Transverse colon (tissue), 4 donors: ENCODE measurements at regions not wholly inside any gene's neighbourhood (a gene's known extent, or its start where the extent isn't known, plus 50 kb on each side); places are given as distances from the start of the nearest gene placed in this dataset.

Experiments used
- DNase-seq: peaks from one replicate; pipeline ENCODE4 v3.0.0-alpha.2; 2019
- H3K27ac ChIP-seq, 4 donors: fragments of 200-600 bp; sonication (generic); 2 replicates each; pipeline ENCODE4 v1.5.1; 2016 to 2018; ENCODE audit warnings: inconsistent platforms in 4 of 4
- H3K27me3 ChIP-seq: fragments of 200-600 bp; sonication (generic); 2 replicates; pipeline ENCODE4 v1.5.1; 2017; ENCODE audit warnings: inconsistent platforms
- H3K36me3 ChIP-seq, 4 donors: fragments of 200-600 bp; sonication (generic); 2 replicates each; pipeline ENCODE4 v1.5.1; 2017 to 2019; ENCODE audit warnings: inconsistent platforms in 4 of 4
- H3K4me1 ChIP-seq, 4 donors: fragments of 200-600 bp; sonication (generic); 2 replicates each; pipeline ENCODE4 v1.5.1; 2017 to 2020; ENCODE audit warnings: inconsistent platforms in 4 of 4
- H3K4me3 ChIP-seq, 4 donors: fragments of 200-600 bp; sonication (generic); 1 replicate in 1 of 4; 2 replicates in 3 of 4; pipeline versions ENCODE4 v1.5.1 to v1.6.1; 2017 to 2019; ENCODE audit warnings: inconsistent platforms in 4 of 4
- H3K9me3 ChIP-seq, 2 donors: fragments of 200-600 bp; sonication (generic); 2 replicates each; pipeline ENCODE4 v1.5.1; 2017 to 2019; ENCODE audit warnings: inconsistent platforms in 2 of 2
- CTCF ChIP-seq, 5 experiments: fragments of 200-600 bp in 3 of 5; fragments of 450-650 bp in 2 of 5; sonication (generic) in 3 of 5; IDR thresholded peaks; 1 replicate in 2 of 5; 2 replicates in 3 of 5; pipeline ENCODE4 v1.5.1; 2016 to 2017; ENCODE audit warnings: antibody characterized with exemption in 5 of 5, inconsistent platforms in 3 of 5, mild to moderate bottlenecking in 2 of 5, moderate library complexity in 1 of 5
- EP300 ChIP-seq: sonication (generic); formaldehyde crosslinking; IDR thresholded peaks from one replicate; pipeline ENCODE4 v1.6.1; 2017; ENCODE audit warnings: antibody characterized with exemption, low read depth
- POLR2A ChIP-seq: fragments of 450-650 bp; IDR thresholded peaks from one replicate; pipeline ENCODE4 v1.6.1; 2016; ENCODE audit warnings: antibody characterized with exemption, mild to moderate bottlenecking, moderate library complexity
- POLR2AphosphoS5 ChIP-seq, 3 donors: sonication (generic); formaldehyde crosslinking; IDR thresholded peaks; one replicate each; pipeline ENCODE4 v1.6.1; 2016; ENCODE audit warnings: antibody characterized with exemption in 3 of 3
- WGBS, 2 donors: methylation state at CpG; one replicate each; pipeline ENCODE4 v1.1.5; 2018; ENCODE audit warnings: low coverage in 1 of 2; 5-methylcytosine and 5-hydroxymethylcytosine counted together
- in situ Hi-C, 4 donors: fragments of 200-750 bp; cut with MboI; loops; one replicate each; pipeline versions ENCODE4 v1.15.0 to v1.15.1; 2017; ENCODE audit warnings: low sequenced_read_pairs in 3 of 4, low pct_ligation_motif_present in 1 of 4, low pct_unique_long_range_greater_than_20kb in 1 of 4
- intact Hi-C: fragments of 100-400 bp; cut with DNase I; formaldehyde crosslinking; loops from one replicate; pipeline ENCODE4 v1.15.1; 2023; ENCODE audit warnings: low total_unique reads

- Histone ChIP-seq H3K27me3 (no peaks in the 10 kb centered on the region), H3K4me3 (no peak overlapping the region), H3K27ac (no peak overlapping the region), H3K36me3 (no peaks in the 10 kb centered on the region), H3K9me3 (no peaks in the 10 kb centered on the region), H3K4me1 (no peaks in the 10 kb centered on the region)
- in situ Hi-C loops, result no loop called here
- TF ChIP-seq POLR2A (no peak), CTCF (IDR thresholded peaks at IDR 0.05) (no peak), EP300 (no peak), POLR2AphosphoS5 (IDR thresholded peaks at IDR 0.05) (no peak)
- WGBS, 2 donors, result 60% methylated on average over 2 to 7 of the region's 7 CpGs
- no peak for DNase-seq
- intact Hi-C loops, result no loop called here
Observed at GRCh38 chr16:55146966-55147365, 177.0 kb upstream of the IRX6 start.

GRCh38 chr16:55147396-55147795 lies 176.6 kb upstream of the IRX6 start:
- no peaks in the 10 kb centered on the region for H3K4me1 ChIP-seq
- H3K4me3 ChIP-seq, result no peak overlapping the region
- TF ChIP-seq EP300 (no peak), POLR2A (no peak), CTCF (IDR thresholded peaks at IDR 0.05) (no peak), POLR2AphosphoS5 (IDR thresholded peaks at IDR 0.05) (no peak)
- 90% methylated on average over 4 of the region's 4 CpGs; no CpG with 5 or more reads in 1 of the 2 donors for WGBS, 2 donors
- no peaks in the 10 kb centered on the region for H3K36me3 ChIP-seq
- no peaks in the 10 kb centered on the region for H3K9me3 ChIP-seq
- intact Hi-C loops, result no loop called here
- H3K27me3 ChIP-seq, result no peaks in the 10 kb centered on the region
- in situ Hi-C loops, result no loop called here
- H3K27ac ChIP-seq, result no peak overlapping the region
- DNase-seq, result no peak

- DNase-seq, result no peak
- Histone ChIP-seq H3K4me3 (no peak overlapping the region), H3K27ac (no peak overlapping the region), H3K27me3 (no peaks in the 10 kb centered on the region), H3K9me3 (no peaks in the 10 kb centered on the region), H3K36me3 (no peaks in the 10 kb centered on the region), H3K4me1 (no peaks in the 10 kb centered on the region)
- intact Hi-C loops (no loop called here), in situ Hi-C loops (no loop called here)
- TF ChIP-seq POLR2AphosphoS5 (IDR thresholded peaks at IDR 0.05) (no peak), POLR2A (no peak), CTCF (IDR thresholded peaks at IDR 0.05) (no peak), EP300 (no peak)
- WGBS, 2 donors, result 60 to 66% methylated on average over 4 of the region's 4 CpGs
Observed at GRCh38 chr16:55149622-55150021, 174.4 kb upstream of the IRX6 start.

GRCh38 chr16:55151561-55152305 lies 172.3 kb upstream of the IRX6 start:
- intact Hi-C loops, result no loop called here
- Histone ChIP-seq H3K36me3 (no peaks in the 10 kb centered on the region), H3K27me3 (no peaks in the 10 kb centered on the region), H3K27ac (no peak overlapping the region), H3K4me1 (no peaks in the 10 kb centered on the region), H3K9me3 (no peaks in the 10 kb centered on the region), H3K4me3 (no peak overlapping the region)
- DNase-seq, result no peak
- in situ Hi-C loops, result no loop called here
- TF ChIP-seq POLR2A (no peak), EP300 (no peak), POLR2AphosphoS5 (IDR thresholded peaks at IDR 0.05) (no peak), CTCF (IDR thresholded peaks at IDR 0.05) (no peak)
- 76% methylated on average over 9 of the region's 9 CpGs; no CpG with 5 or more reads in 1 of the 2 donors for WGBS, 2 donors
